K562 (cell line): ENCODE measurements at regions not wholly inside any gene's neighbourhood (a gene's known extent, or its start where the extent isn't known, plus 50 kb on each side); places are given as distances from the start of the nearest gene placed in this dataset.

Experiments used
- ATAC-seq: fragments of 200-7000 bp; cut with Tn5 transposase; 3 replicates; pipeline ENCODE4 v1.9.1; 2020; ENCODE audit warnings: moderate library complexity
- BruUV-seq: library from RNA; stranded (reverse); fragments of 400-500 nt; replicated peaks from 2 replicates; lab custom pipeline; 2021; lab: Mats Ljungman, UMichigan
- CTCF ChIA-PET: fragments of 300-600 bp; formaldehyde crosslinking; extraction: SDS; loops from one replicate; lab custom pipeline; 2021; ENCODE audit warnings: low intra/inter-chr PET ratio; lab: Yijun Ruan, JAX
- POLR2A ChIA-PET: fragments of 300-600, 350-650 bp; sonication (Branson Sonifier 250); formaldehyde crosslinking; extraction: SDS; loops from one replicate; lab custom pipeline; 2021; ENCODE audit warnings: antibody characterized with exemption, inconsistent platforms; lab: Yijun Ruan, JAX
- DNase-seq, 4 experiments: peaks; one replicate each; pipeline versions ENCODE4 v3.0.0 to v3.0.0-alpha.2; 2011 to 2018; ENCODE audit warnings: low spot score in 3 of 4, mixed read lengths in 3 of 4; ENCODE audit errors: extremely low read depth in 1 of 4
- FAIRE-seq: peaks from 2 replicates; lab custom pipeline; 2011; peaks lifted over from hg19 to GRCh38; lab: Jason Lieb, UNC
- H2AFZ ChIP-seq: 2 replicates; pipeline ENCODE4 v1.6.0; 2011; ENCODE audit warnings: low read depth, low read length, control low read depth, inconsistent platforms
- H3K27ac ChIP-seq: fragments of 200-600 bp; 3 replicates; pipeline ENCODE4 v1.8.0; 2011; ENCODE audit warnings: low read depth, mild to moderate bottlenecking, control low read depth, inconsistent platforms, low read length, moderate library complexity, mixed read lengths; ENCODE audit errors: extremely low read depth
- H3K27me3 ChIP-seq, 2 experiments: fragments of 300-600 bp in 1 of 2; 2 replicates in 1 of 2; 3 replicates in 1 of 2; pipeline versions ENCODE4 v1.6.0 to v1.8.0; 2011; ENCODE audit warnings: inconsistent platforms in 2 of 2, low read length in 2 of 2, mild to moderate bottlenecking in 1 of 2, mixed read lengths in 1 of 2, moderate library complexity in 1 of 2; ENCODE audit not compliant: control insufficient read depth in 2 of 2, insufficient read depth in 2 of 2
- H3K36me3 ChIP-seq: fragments of 300-600 bp; 3 replicates; pipeline ENCODE4 v1.8.0; 2011; ENCODE audit warnings: mild to moderate bottlenecking, low read length, inconsistent platforms; ENCODE audit not compliant: control insufficient read depth, insufficient read depth
- H3K4me1 ChIP-seq, 2 experiments: fragments of 200-600 bp in 1 of 2; replicated peaks in 1 of 2; 2 replicates in 1 of 2; 3 replicates in 1 of 2; pipeline versions ENCODE4 v1.5.1 to v1.8.0; 2011; ENCODE audit warnings: inconsistent platforms in 2 of 2, low read length in 2 of 2, mild to moderate bottlenecking in 1 of 2, mixed read lengths in 1 of 2, moderate library complexity in 1 of 2; ENCODE audit not compliant: control insufficient read depth in 2 of 2, insufficient read depth in 2 of 2
- H3K4me2 ChIP-seq: 2 replicates; pipeline ENCODE4 v1.6.1; 2011; ENCODE audit warnings: low read length, control low read depth, inconsistent platforms, mixed read lengths; ENCODE audit not compliant: insufficient read depth
- H3K4me3 ChIP-seq: fragments of 200-600 bp; sonication (generic), shearing (Covaris generic); 2 replicates; pipeline ENCODE4 v1.5.1; 2016; ENCODE audit warnings: control low read depth, inconsistent platforms
- H3K79me2 ChIP-seq: fragments of 200-600 bp; 3 replicates; pipeline ENCODE4 v1.8.0; 2011; ENCODE audit warnings: low read length, inconsistent platforms; ENCODE audit not compliant: control insufficient read depth, insufficient read depth
- H3K9ac ChIP-seq, 2 experiments: 2 replicates each; pipeline versions ENCODE4 v1.6.0 to v1.6.1; 2011; ENCODE audit warnings: low read depth in 2 of 2, low read length in 2 of 2, control low read depth in 1 of 2, inconsistent platforms in 1 of 2, mild to moderate bottlenecking in 1 of 2, mixed read lengths in 1 of 2; ENCODE audit not compliant: insufficient read depth in 1 of 2
- H3K9me1 ChIP-seq: one replicate; pipeline ENCODE4 v1.6.0; 2011; ENCODE audit warnings: inconsistent platforms, mild to moderate bottlenecking, low read length, moderate library complexity; ENCODE audit not compliant: control insufficient read depth, insufficient read depth
- H3K9me3 ChIP-seq: replicated peaks from 2 replicates; pipeline ENCODE4 v1.5.1; 2011; ENCODE audit warnings: low read depth, low read length, inconsistent platforms; ENCODE audit not compliant: control insufficient read depth, insufficient read depth
- H4K20me1 ChIP-seq: replicated peaks from 2 replicates; pipeline ENCODE4 v1.6.1; 2011; ENCODE audit warnings: low read length, inconsistent platforms, mixed read lengths; ENCODE audit not compliant: control insufficient read depth, insufficient read depth
- CEBPG ChIP-seq, 3 experiments: fragments of 200-800 bp in 1 of 3; sonication (Bioruptor generic) in 1 of 3; sonication (generic) in 1 of 3; formaldehyde crosslinking in 1 of 3; IDR thresholded peaks in 2 of 3; conservative IDR thresholded peaks in 1 of 3; 2 replicates each; pipeline versions ENCODE4 v1.6.1 to v1.8.0; 2016 to 2022; ENCODE audit warnings: missing compliant biosample characterization in 2 of 3, missing genetic modification characterization in 2 of 3, mild to moderate bottlenecking in 1 of 3, missing genetic modification reagents in 1 of 3
- CHD1 ChIP-seq: fragments of 200-600 bp; sonication (generic); IDR thresholded peaks from one replicate; pipeline ENCODE4 v1.6.1; 2012; ENCODE audit warnings: mild to moderate bottlenecking, moderate library complexity, low read length, inconsistent platforms
- E2F3 ChIP-seq: fragments of 250-450 bp; sonication (Bioruptor Pico); IDR thresholded peaks from 2 replicates; pipeline ENCODE4 v1.4.0; 2020; ENCODE audit warnings: mild to moderate bottlenecking
- NUFIP1 ChIP-seq: fragments of 450-650 bp; IDR thresholded peaks from 2 replicates; pipeline ENCODE4 v1.6.1; 2018; ENCODE audit not compliant: partially characterized antibody
- RBM22 ChIP-seq: fragments of 200-400 bp; formaldehyde crosslinking; IDR thresholded peaks from 2 replicates; pipeline ENCODE4 v1.6.1; 2018; ENCODE audit warnings: low read length, low read depth; ENCODE audit not compliant: poor library complexity, severe bottlenecking
- ZNF263 ChIP-seq: sonication (generic); formaldehyde crosslinking; IDR thresholded peaks from 2 replicates; pipeline ENCODE4 v1.8.0; 2022; ENCODE audit warnings: mild to moderate bottlenecking, missing genetic modification reagents, borderline replicate concordance
- WGBS: fragments of 100-300 bp; shearing (Covaris generic); methylation state at CpG from one replicate; pipeline ENCODE4 v1.1.6; 2016; ENCODE audit warnings: low coverage, mixed read lengths; ENCODE audit not compliant: insufficient coverage; ENCODE audit errors: missing lambda C conversion rate; 5-methylcytosine and 5-hydroxymethylcytosine counted together
- in situ Hi-C: fragments of 300-500 bp; cut with MboI; formaldehyde crosslinking; loops from 4 replicates; pipeline ENCODE4 v1.15.0; 2018; ENCODE audit warnings: inconsistent platforms, mixed read lengths
- intact Hi-C: fragments of 100-400 bp; cut with micrococcal nuclease; formaldehyde crosslinking; loops from 2 replicates; pipeline ENCODE4 v1.14.2; 2022
- TF ChIP-seq, protein P1 (sequence below), 2 experiments: fragments of 450-650 bp in 1 of 2; sonication (generic) in 1 of 2; formaldehyde crosslinking in 1 of 2; IDR thresholded peaks in 1 of 2; conservative IDR thresholded peaks in 1 of 2; 2 replicates each; pipeline versions ENCODE4 v1.6.1 to v1.8.1; 2016 to 2023; ENCODE audit warnings: mild to moderate bottlenecking in 2 of 2, moderate library complexity in 2 of 2, inconsistent platforms in 1 of 2, missing genetic modification reagents in 1 of 2
- TF ChIP-seq, protein P2 (sequence below), 2 experiments: fragments of 250-450 bp in 1 of 2; fragments of 450-650 bp in 1 of 2; sonication (Bioruptor Pico) in 1 of 2; IDR thresholded peaks; 2 replicates each; pipeline versions ENCODE4 v1.6.1 to v1.8.0; 2016 to 2021; ENCODE audit warnings: mild to moderate bottlenecking in 2 of 2, moderate library complexity in 2 of 2, missing compliant biosample characterization in 1 of 2, missing genetic modification characterization in 1 of 2

DNA sequence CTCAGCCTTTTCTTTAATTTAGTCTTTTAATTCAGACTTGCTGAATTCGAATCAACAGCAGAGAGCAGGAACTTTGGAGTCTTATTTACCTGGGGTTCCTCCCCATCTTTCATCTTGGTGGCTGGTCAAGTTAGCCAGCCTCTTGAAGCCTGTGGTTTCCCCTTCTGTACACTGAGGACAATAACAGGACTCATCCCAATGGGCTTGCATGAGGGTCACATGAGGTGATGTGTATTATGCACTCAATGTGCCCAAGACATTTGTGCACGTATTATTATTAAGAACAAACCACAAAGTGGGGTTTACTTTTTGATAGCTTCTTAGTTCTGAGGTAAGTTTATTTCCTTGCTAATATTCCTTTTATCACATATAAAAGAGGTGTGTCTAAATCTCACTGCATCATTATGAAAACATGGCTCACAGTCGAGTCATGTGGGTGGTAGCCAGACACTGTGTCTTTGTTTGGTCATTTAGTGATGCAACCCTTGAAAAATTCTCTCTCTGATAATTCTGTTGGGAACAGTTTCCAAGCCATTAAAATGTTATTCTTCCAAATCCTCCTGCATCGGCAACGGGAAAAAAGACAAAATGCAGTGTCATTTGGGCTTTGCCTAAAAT, 86.5 kb upstream of the GRB10 start:
- ChIA-PET CTCF (no interaction called here), POLR2A (no interaction called here)
- H3K9ac ChIP-seq: no peak overlapping the region
- in situ Hi-C loops: no loop called here
- no peaks in the 10 kb centered on the region for H3K9me1 ChIP-seq
- no peak overlapping the region for H3K4me3 ChIP-seq
- H3K4me1 ChIP-seq: no peaks in the 10 kb centered on the region
- no peaks in the 10 kb centered on the region for H4K20me1 ChIP-seq
- no peak for DNase-seq
- intact Hi-C loops: no loop called here
- no peaks in the 10 kb centered on the region for H3K9me3 ChIP-seq
- H3K4me2 ChIP-seq: no peak overlapping the region
- no peak overlapping the region for H2AFZ ChIP-seq
- no peaks in the 10 kb centered on the region for H3K36me3 ChIP-seq
- no TSS peak for BruUV-seq
- TF ChIP-seq CHD1 (no peak), CEBPG (CRISPR knock-in tag; IDR thresholded peaks at IDR 0.05) (no peak), CEBPG (tag; conservative IDR thresholded peaks at IDR 0.05 in 1 of 2, IDR thresholded peaks at IDR 0.05 in 1 of 2) (peak in 1 of 2 experiments; percentile 58; a peak in 1 of 4 replicates), RBM22 (no peak), NUFIP1 (no peak), ZNF263 (CRISPR knock-in tag) (no peak), E2F3 (CRISPR knock-in tag) (no peak)
- TF ChIP-seq, protein P1, sequence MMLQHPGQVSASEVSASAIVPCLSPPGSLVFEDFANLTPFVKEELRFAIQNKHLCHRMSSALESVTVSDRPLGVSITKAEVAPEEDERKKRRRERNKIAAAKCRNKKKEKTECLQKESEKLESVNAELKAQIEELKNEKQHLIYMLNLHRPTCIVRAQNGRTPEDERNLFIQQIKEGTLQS (IDR thresholded peaks at IDR 0.05): peak; percentile 48; the same call in 1 of the 2 replicates
- TF ChIP-seq, protein P1 (CRISPR knock-in tag; conservative IDR thresholded peaks at IDR 0.05): no peak
- TF ChIP-seq, protein P2, sequence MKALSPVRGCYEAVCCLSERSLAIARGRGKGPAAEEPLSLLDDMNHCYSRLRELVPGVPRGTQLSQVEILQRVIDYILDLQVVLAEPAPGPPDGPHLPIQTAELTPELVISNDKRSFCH (CRISPR knock-in tag; IDR thresholded peaks at IDR 0.05): no peak
- TF ChIP-seq, protein P2 (tag; IDR thresholded peaks at IDR 0.05): no peak
- no peaks in the 10 kb centered on the region for H3K79me2 ChIP-seq
- H3K27ac ChIP-seq: no peak overlapping the region
- WGBS: 1% methylated on average over 5 of the region's 5 CpGs
- ATAC-seq: no peak
- H3K27me3 ChIP-seq: peaks cover 12 to 46% of the 10 kb centered on the region in 2 experiments; a peak in 4 of 5 replicates
- no peak for FAIRE-seq
